OCI-LY7 (cell line): ENCODE measurements at regions not wholly inside any gene's neighbourhood (a gene's known extent, or its start where the extent isn't known, plus 50 kb on each side); places are given as distances from the start of the nearest gene placed in this dataset.

ENCODE experiments used
- BruUV-seq: library from RNA; stranded (reverse); fragments of 400-500 nt; replicated peaks from 2 replicates; lab custom pipeline; 2021; lab: Mats Ljungman, UMichigan
- CTCF ChIA-PET: fragments of 300-600 bp; sonication (Branson Sonifier 250); formaldehyde crosslinking; loops from one replicate; lab custom pipeline; 2022; ENCODE audit warnings: antibody characterized with exemption; ENCODE audit not compliant: unreplicated experiment; lab: Charles Lee
- POLR2A ChIA-PET: fragments of 300-600 bp; sonication (Branson Sonifier 250); formaldehyde crosslinking; loops from one replicate; lab custom pipeline; 2022; ENCODE audit warnings: antibody characterized with exemption; lab: Charles Lee
- DNase-seq: peaks from one replicate; pipeline ENCODE4 v3.0.0-alpha.2; 2015; ENCODE audit warnings: low spot score
- H2AFZ ChIP-seq: fragments of 200-600 bp; sonication (generic), shearing (Covaris generic); 2 replicates; pipeline ENCODE4 v1.6.1; 2014; ENCODE audit warnings: mild to moderate bottlenecking, antibody characterized with exemption, low read length, moderate library complexity
- H3K27ac ChIP-seq: fragments of 200-600 bp; sonication (generic); 2 replicates; pipeline ENCODE4 v1.5.1; 2014; ENCODE audit warnings: mixed run types, low read depth, mild to moderate bottlenecking, moderate library complexity, low read length, inconsistent platforms; ENCODE audit not compliant: poor library complexity, severe bottlenecking
- H3K36me3 ChIP-seq: fragments of 200-600 bp; sonication (generic); 2 replicates; pipeline ENCODE4 v1.6.1; 2014; ENCODE audit warnings: mild to moderate bottlenecking, antibody characterized with exemption, low read length, moderate library complexity, mixed read lengths; ENCODE audit not compliant: insufficient read depth
- H3K4me1 ChIP-seq: fragments of 200-600 bp; sonication (generic); 2 replicates; pipeline ENCODE4 v1.5.1; 2014; ENCODE audit warnings: mild to moderate bottlenecking, low read length; ENCODE audit not compliant: insufficient read depth, poor library complexity, severe bottlenecking
- H3K4me2 ChIP-seq: fragments of 200-600 bp; sonication (generic); 2 replicates; pipeline ENCODE4 v1.6.1; 2014; ENCODE audit warnings: mild to moderate bottlenecking, low read length
- H3K4me3 ChIP-seq: fragments of 200-600 bp; sonication (generic); 2 replicates; pipeline ENCODE4 v1.5.1; 2014; ENCODE audit warnings: mild to moderate bottlenecking, low read depth, low read length; ENCODE audit not compliant: poor library complexity, severe bottlenecking
- H3K79me2 ChIP-seq: fragments of 200-600 bp; sonication (generic); 2 replicates; pipeline ENCODE4 v1.6.1; 2016; ENCODE audit warnings: low read depth, mild to moderate bottlenecking, low read length, moderate library complexity, mixed read lengths; ENCODE audit not compliant: insufficient read depth
- H3K9me2 ChIP-seq: fragments of 200-600 bp; sonication (generic); 2 replicates; pipeline ENCODE4 v1.6.1; 2016; ENCODE audit warnings: mild to moderate bottlenecking, low read length, mixed read lengths; ENCODE audit not compliant: insufficient read depth
- H3K9me3 ChIP-seq: fragments of 200-600 bp; sonication (generic); 2 replicates; pipeline ENCODE4 v1.6.1; 2014; ENCODE audit warnings: mild to moderate bottlenecking, mixed run types, low read length, mixed read lengths
- H4K20me1 ChIP-seq: fragments of 200-600 bp; sonication (generic); 2 replicates; pipeline ENCODE4 v1.6.1; 2014; ENCODE audit warnings: mild to moderate bottlenecking, antibody characterized with exemption, low read length, moderate library complexity, mixed read lengths; ENCODE audit not compliant: insufficient read depth
- CTCF ChIP-seq: fragments of 200-600 bp; sonication (generic); conservative IDR thresholded peaks from 2 replicates; pipeline ENCODE4 v1.5.1; 2014; ENCODE audit warnings: mild to moderate bottlenecking, antibody characterized with exemption, low read length, moderate library complexity, mixed read lengths
- EZH2phosphoT487 ChIP-seq: fragments of 200-600 bp; sonication (generic); IDR thresholded peaks from 2 replicates; pipeline ENCODE4 v1.6.1; 2018; ENCODE audit warnings: low read depth, borderline replicate concordance, mild to moderate bottlenecking, mixed run types, antibody characterized with exemption, low read length, moderate library complexity, mixed read lengths
- intact Hi-C: fragments of 100-400 bp; cut with micrococcal nuclease; formaldehyde crosslinking; loops from one replicate; pipeline ENCODE4 v1.10.0; 2022; ENCODE audit not compliant: unreplicated experiment

GRCh38 chr14:104373855-104374717, 205.5 kb upstream of the C14orf180 start:
- no TSS peak for BruUV-seq
- no peak overlapping the region for H3K4me2 ChIP-seq
- ChIA-PET POLR2A (no interaction called here), CTCF (no interaction called here)
- no peaks in the 10 kb centered on the region for H3K9me2 ChIP-seq
- DNase-seq = no peak
- H4K20me1 ChIP-seq = no peaks in the 10 kb centered on the region
- no peaks in the 10 kb centered on the region for H3K9me3 ChIP-seq
- no peaks in the 10 kb centered on the region for H3K36me3 ChIP-seq
- TF ChIP-seq EZH2phosphoT487 = no peak
- TF ChIP-seq CTCF = no peak
- H3K27ac ChIP-seq = no peak overlapping the region
- H3K4me1 ChIP-seq = no peaks in the 10 kb centered on the region
- H3K4me3 ChIP-seq = no peak overlapping the region
- intact Hi-C loops = no loop called here
- no peaks in the 10 kb centered on the region for H3K79me2 ChIP-seq
- no peak overlapping the region for H2AFZ ChIP-seq

GRCh38 chr14:104374718-104375080, 204.9 kb upstream of the C14orf180 start:
- Histone ChIP-seq H3K9me3 (no peaks in the 10 kb centered on the region), H3K36me3 (no peaks in the 10 kb centered on the region), H3K27ac (no peak overlapping the region), H4K20me1 (no peaks in the 10 kb centered on the region), H3K79me2 (no peaks in the 10 kb centered on the region), H2AFZ (no peak overlapping the region), H3K4me2 (no peak overlapping the region), H3K4me1 (no peaks in the 10 kb centered on the region), H3K9me2 (no peaks in the 10 kb centered on the region), H3K4me3 (no peak overlapping the region)
- ChIA-PET CTCF (no interaction called here), POLR2A (no interaction called here)
- intact Hi-C loops = no loop called here
- BruUV-seq = no TSS peak
- DNase-seq = no peak
- TF ChIP-seq CTCF (no peak), EZH2phosphoT487 (no peak)

GRCh38 chr14:104375551-104376201, 203.9 kb upstream of the C14orf180 start:
- Histone ChIP-seq H3K79me2 (no peaks in the 10 kb centered on the region), H2AFZ (no peak overlapping the region), H3K4me1 (no peaks in the 10 kb centered on the region), H3K9me3 (no peaks in the 10 kb centered on the region), H3K4me3 (no peak overlapping the region), H3K9me2 (no peaks in the 10 kb centered on the region), H4K20me1 (no peaks in the 10 kb centered on the region), H3K36me3 (no peaks in the 10 kb centered on the region), H3K4me2 (no peak overlapping the region), H3K27ac (no peak overlapping the region)
- ChIA-PET CTCF (no interaction called here), POLR2A (no interaction called here)
- intact Hi-C loops = no loop called here
- no TSS peak for BruUV-seq
- TF ChIP-seq EZH2phosphoT487 (no peak), CTCF (no peak)
- DNase-seq = no peak
